PFSK-1 (cell line): ENCODE measurements at regions not wholly inside any gene's neighbourhood (a gene's known extent, or its start where the extent isn't known, plus 50 kb on each side); places are given as distances from the start of the nearest gene placed in this dataset.

ENCODE experiments used
- FOXP2 ChIP-seq: optimal IDR thresholded peaks from 2 replicates; pipeline ENCODE3; 2011; ENCODE audit warnings: borderline replicate concordance, control low read depth, inconsistent platforms; ENCODE audit not compliant: insufficient read depth; ENCODE audit errors: extremely low read length, extremely low read depth
- POLR2AphosphoS5 ChIP-seq: IDR thresholded peaks from 2 replicates; pipeline ENCODE4 v1.6.1; 2012; ENCODE audit warnings: low read depth, mild to moderate bottlenecking, control low read depth, low read length, moderate library complexity
- SIN3A ChIP-seq: IDR thresholded peaks from 2 replicates; pipeline ENCODE4 v1.6.1; 2012; ENCODE audit warnings: mild to moderate bottlenecking, low read length, moderate library complexity, borderline replicate concordance; ENCODE audit not compliant: insufficient read depth
- TAF1 ChIP-seq: IDR thresholded peaks from 2 replicates; pipeline ENCODE4 v1.6.1; 2012; ENCODE audit warnings: low read length, control low read depth, borderline replicate concordance; ENCODE audit not compliant: insufficient read depth
- TF ChIP-seq, protein P1 (sequence below), 2 experiments: IDR thresholded peaks; 2 replicates each; pipeline versions ENCODE4 v1.6.1 to v1.8.0; 2011 to 2012; ENCODE audit warnings: low read depth in 2 of 2, low read length in 2 of 2, control low read depth in 1 of 2, inconsistent platforms in 1 of 2, mild to moderate bottlenecking in 1 of 2, moderate library complexity in 1 of 2; ENCODE audit not compliant: insufficient read depth in 1 of 2

DNA sequence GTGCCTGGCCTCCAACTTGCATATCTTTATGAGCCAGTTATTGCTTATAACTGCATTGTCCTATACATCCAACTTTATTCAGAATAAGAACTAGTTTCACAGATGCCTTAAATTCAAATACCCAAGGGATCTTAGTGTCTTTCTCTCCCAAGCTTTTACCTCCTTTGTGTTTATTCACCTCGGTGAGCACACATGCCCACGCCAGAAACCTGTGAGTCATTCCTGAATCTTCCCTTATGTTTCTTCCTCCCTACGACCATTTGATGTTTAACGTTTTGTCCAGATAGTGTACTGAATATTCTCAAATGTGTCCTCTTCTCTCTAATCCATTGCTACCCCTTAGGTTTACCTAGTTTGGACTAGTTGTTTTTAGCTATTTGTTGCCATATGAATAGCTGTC, 55.5 kb upstream of the MEGF10 start:
- TF ChIP-seq POLR2AphosphoS5 (no peak), SIN3A (no peak), TAF1 (no peak), FOXP2 (no peak)
- TF ChIP-seq, protein P1, sequence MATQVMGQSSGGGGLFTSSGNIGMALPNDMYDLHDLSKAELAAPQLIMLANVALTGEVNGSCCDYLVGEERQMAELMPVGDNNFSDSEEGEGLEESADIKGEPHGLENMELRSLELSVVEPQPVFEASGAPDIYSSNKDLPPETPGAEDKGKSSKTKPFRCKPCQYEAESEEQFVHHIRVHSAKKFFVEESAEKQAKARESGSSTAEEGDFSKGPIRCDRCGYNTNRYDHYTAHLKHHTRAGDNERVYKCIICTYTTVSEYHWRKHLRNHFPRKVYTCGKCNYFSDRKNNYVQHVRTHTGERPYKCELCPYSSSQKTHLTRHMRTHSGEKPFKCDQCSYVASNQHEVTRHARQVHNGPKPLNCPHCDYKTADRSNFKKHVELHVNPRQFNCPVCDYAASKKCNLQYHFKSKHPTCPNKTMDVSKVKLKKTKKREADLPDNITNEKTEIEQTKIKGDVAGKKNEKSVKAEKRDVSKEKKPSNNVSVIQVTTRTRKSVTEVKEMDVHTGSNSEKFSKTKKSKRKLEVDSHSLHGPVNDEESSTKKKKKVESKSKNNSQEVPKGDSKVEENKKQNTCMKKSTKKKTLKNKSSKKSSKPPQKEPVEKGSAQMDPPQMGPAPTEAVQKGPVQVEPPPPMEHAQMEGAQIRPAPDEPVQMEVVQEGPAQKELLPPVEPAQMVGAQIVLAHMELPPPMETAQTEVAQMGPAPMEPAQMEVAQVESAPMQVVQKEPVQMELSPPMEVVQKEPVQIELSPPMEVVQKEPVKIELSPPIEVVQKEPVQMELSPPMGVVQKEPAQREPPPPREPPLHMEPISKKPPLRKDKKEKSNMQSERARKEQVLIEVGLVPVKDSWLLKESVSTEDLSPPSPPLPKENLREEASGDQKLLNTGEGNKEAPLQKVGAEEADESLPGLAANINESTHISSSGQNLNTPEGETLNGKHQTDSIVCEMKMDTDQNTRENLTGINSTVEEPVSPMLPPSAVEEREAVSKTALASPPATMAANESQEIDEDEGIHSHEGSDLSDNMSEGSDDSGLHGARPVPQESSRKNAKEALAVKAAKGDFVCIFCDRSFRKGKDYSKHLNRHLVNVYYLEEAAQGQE (IDR thresholded peaks at IDR 0.05; ENCODE audit: insufficient read depth in 1 of 2, low read depth in 2 of 2, low read length in 2 of 2) = no peak
